IgD-negative memory B cell (primary cell): ENCODE measurements at regions not wholly inside any gene's neighbourhood (a gene's known extent, or its start where the extent isn't known, plus 50 kb on each side); places are given as distances from the start of the nearest gene placed in this dataset.

Source experiments
- H3K27ac Mint-ChIP-seq, 3 donors: one replicate each; pipeline ENCODE4 v1.8.0; 2020 to 2022; ENCODE audit warnings: mild to moderate bottlenecking in 3 of 3, mixed read lengths in 3 of 3, moderate library complexity in 1 of 3
- H3K27me3 Mint-ChIP-seq: one replicate; pipeline ENCODE4 v1.8.0; 2021; ENCODE audit warnings: mixed read lengths
- H3K36me3 Mint-ChIP-seq: one replicate; pipeline ENCODE4 v1.8.0; 2020; ENCODE audit warnings: mild to moderate bottlenecking, mixed read lengths
- H3K4me1 Mint-ChIP-seq, 3 donors: one replicate each; pipeline ENCODE4 v1.8.0; 2020 to 2022; ENCODE audit warnings: mixed read lengths in 3 of 3, mild to moderate bottlenecking in 1 of 3
- H3K4me3 Mint-ChIP-seq, 4 donors: one replicate each; pipeline ENCODE4 v1.8.0; 2020 to 2022; ENCODE audit warnings: mild to moderate bottlenecking in 4 of 4, mixed read lengths in 4 of 4, moderate library complexity in 3 of 4
- H3K9me3 Mint-ChIP-seq, 3 donors: one replicate each; pipeline ENCODE4 v1.8.0; 2020 to 2021; ENCODE audit warnings: mixed read lengths in 3 of 3, mild to moderate bottlenecking in 1 of 3

DNA sequence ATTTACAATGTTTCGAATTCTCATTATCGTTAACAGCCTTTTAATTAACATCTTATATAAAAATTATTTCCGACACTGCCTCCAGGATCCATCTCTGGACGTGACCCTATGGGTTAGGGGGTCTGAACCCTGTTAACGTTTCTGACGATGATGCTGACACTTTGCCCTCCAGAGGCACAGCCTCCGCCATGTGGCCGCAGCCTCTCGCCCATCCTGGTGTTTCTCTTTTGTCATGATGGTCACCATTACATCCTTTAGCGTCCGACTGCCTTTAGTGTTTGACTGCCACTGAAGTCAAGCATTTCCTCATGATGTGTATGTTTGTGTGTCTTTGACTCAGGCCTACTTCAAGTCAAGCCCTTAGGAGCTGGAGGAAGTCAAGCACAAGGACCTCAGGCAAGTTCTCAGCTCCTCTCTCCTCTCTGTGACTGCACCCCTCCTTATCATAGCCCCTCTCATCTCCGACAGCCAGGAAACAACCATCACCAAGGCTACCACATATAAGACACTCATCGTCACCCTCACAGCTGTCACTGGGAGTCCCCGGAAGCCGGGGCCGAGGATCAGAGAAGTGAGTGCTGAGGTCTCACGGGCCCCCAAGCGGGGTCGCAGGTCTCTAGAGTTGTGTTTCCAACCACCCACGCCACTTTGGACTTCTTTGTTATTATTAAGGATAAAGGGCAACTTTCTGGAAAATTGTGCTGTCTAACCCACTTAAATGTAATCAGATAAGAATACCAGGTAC lies 96.1 kb upstream of the PPP2R2D start:
- peaks cover 0 to 1% (median 0%) of the 10 kb centered on the region in 3 donors for H3K4me1 Mint-ChIP-seq
- peaks cover 3 to 9% (median 5%) of the 10 kb centered on the region in 3 donors for H3K9me3 Mint-ChIP-seq
- H3K27ac Mint-ChIP-seq = no peak overlapping the region
- no peak overlapping the region for H3K4me3 Mint-ChIP-seq
- H3K27me3 Mint-ChIP-seq = peaks cover 2% of the 10 kb centered on the region
- H3K36me3 Mint-ChIP-seq = peaks cover 3% of the 10 kb centered on the region

DNA sequence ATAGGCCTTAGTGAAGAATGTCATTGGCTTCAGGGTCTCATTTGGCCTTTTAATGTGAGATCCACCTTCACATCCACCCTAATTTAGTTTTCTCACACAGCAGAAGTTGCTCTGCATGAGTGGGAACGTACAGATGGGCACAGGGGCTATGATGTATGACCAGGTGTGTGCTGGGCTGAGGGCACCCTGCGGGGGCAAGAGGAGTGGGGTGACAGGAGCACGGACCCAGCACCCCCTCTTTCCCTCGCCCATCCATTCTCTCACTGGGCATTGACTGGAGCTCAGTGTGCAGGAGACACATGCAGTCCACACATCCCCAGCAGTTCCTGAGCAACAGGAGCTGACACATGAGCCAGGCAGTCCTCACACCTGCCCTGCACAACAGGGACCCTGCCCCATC lies 95.1 kb upstream of the PPP2R2D start:
- Mint-ChIP-seq H3K27me3 (peaks cover 2% of the 10 kb centered on the region), H3K9me3 (peaks cover 0 to 3% (median 0%) of the 10 kb centered on the region in 3 donors), H3K4me1 (peaks cover 0 to 1% (median 0%) of the 10 kb centered on the region in 3 donors), H3K27ac (no peak overlapping the region), H3K36me3 (no peaks in the 10 kb centered on the region), H3K4me3 (no peak overlapping the region)

DNA sequence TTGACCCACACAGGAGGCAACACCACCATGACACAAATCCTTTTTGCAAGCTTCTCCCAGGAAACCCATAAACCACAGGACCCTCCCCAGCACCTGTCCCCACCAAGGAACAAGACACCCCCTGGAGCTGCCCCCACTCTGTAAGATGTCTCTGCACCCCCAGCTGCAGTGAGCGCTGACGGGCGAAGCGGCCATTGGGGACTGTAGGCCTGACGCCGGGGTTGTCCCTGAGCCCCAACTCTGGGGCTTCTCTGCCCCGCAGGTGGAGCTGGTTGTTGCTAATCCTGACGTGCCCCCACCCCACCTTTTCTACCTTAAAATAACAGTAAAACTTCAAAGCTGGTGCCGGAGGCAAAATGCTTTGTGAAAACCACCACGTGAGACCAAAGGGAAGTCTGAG lies 94.7 kb upstream of the PPP2R2D start:
- Mint-ChIP-seq H3K4me1 (peaks cover 0 to 1% (median 0%) of the 10 kb centered on the region in 3 donors), H3K9me3 (no peaks in the 10 kb centered on the region), H3K27ac (no peak overlapping the region), H3K4me3 (no peak overlapping the region), H3K27me3 (peaks cover 2% of the 10 kb centered on the region), H3K36me3 (no peaks in the 10 kb centered on the region)

DNA sequence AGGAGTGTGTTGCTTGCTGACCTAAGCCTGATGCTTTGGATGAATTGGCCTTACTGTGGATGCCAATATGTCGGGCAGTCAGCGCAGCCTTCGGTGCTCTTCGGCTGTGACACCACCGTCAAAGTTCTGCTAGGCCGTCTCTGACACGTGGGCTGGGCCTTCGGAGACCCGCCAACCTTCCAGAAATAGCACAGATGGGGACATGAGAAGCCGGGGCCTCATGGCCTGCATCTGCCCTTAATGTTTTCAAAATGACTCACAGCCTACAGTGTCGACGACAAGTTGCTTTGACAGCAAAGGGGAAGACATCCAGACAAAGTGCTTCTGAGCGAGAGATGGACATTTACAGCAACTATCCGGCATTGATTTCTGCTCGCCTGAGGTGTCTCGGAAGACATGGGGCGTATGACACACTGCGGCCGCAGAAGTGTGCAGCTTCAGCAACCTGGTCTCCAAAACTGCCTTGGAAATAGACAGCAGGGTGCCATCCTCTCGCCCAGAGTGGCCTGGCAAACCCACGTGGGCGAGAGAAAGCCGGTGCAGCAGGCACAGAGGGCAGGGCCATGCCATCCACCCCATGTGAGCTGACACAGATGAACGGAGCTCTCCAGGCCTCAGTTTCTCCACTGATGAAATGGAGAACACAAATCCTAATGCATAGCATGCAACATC lies 94.0 kb upstream of the PPP2R2D start:
- Mint-ChIP-seq H3K27me3 (peaks cover 2% of the 10 kb centered on the region), H3K4me1 (peaks cover 0 to 1% (median 0%) of the 10 kb centered on the region in 3 donors), H3K27ac (no peak overlapping the region), H3K36me3 (no peaks in the 10 kb centered on the region), H3K4me3 (no peak overlapping the region), H3K9me3 (no peaks in the 10 kb centered on the region)

DNA sequence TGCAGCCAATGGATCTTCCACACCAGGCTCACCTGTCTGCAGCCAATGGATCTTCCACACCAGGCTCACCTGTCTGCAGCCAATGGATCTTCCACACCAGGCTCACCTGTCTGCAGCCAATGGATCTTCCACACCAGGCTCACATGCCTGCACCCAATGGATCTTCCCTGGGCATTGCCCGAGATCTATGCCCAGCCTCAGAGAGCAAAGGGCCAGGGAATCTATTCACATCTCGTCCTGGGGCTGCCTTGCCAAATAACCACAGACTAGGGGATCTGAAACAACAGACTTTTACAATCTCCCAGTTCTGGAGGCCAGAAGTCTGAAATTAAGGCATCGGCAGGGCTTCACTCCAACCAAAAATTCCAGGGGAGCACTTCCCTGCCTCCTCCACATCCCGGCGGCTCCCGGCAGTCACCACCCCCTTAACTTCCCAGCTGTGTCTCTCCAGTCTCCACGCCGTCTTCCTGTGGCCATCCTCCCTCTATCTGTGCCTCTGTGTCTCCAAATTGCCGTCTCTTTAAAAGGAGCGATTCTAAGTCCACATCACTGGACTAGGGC lies 92.4 kb upstream of the PPP2R2D start:
- peaks cover 2% of the 10 kb centered on the region for H3K27me3 Mint-ChIP-seq

GRCh38 chr10:131810036-131810804 lies 90.6 kb upstream of the PPP2R2D start:
- Mint-ChIP-seq H3K9me3 (no peaks in the 10 kb centered on the region), H3K27me3 (peaks cover 2% of the 10 kb centered on the region), H3K36me3 (no peaks in the 10 kb centered on the region), H3K4me1 (peaks cover 0 to 1% (median 0%) of the 10 kb centered on the region in 3 donors), H3K4me3 (no peak overlapping the region), H3K27ac (no peak overlapping the region)

More for the DNA sequence above, 92.4 kb upstream of the PPP2R2D start:
- no peaks in the 10 kb centered on the region for H3K36me3 Mint-ChIP-seq
- no peak overlapping the region for H3K27ac Mint-ChIP-seq
- peaks cover 0 to 1% (median 0%) of the 10 kb centered on the region in 3 donors for H3K4me1 Mint-ChIP-seq
- no peaks in the 10 kb centered on the region for H3K9me3 Mint-ChIP-seq
- H3K4me3 Mint-ChIP-seq = no peak overlapping the region

GRCh38 chr10:131810805-131811629 lies 89.8 kb upstream of the PPP2R2D start:
- Mint-ChIP-seq H3K27me3 (peaks cover 2% of the 10 kb centered on the region), H3K4me3 (no peak overlapping the region), H3K4me1 (peaks cover 0 to 1% (median 0%) of the 10 kb centered on the region in 3 donors), H3K9me3 (no peaks in the 10 kb centered on the region), H3K36me3 (no peaks in the 10 kb centered on the region), H3K27ac (no peak overlapping the region)

GRCh38 chr10:131811630-131812403 lies 89.0 kb upstream of the PPP2R2D start:
- peaks cover 2% of the 10 kb centered on the region for H3K27me3 Mint-ChIP-seq
- no peak overlapping the region for H3K4me3 Mint-ChIP-seq
- H3K36me3 Mint-ChIP-seq = no peaks in the 10 kb centered on the region
- H3K9me3 Mint-ChIP-seq = no peaks in the 10 kb centered on the region
- H3K4me1 Mint-ChIP-seq = no peaks in the 10 kb centered on the region
- H3K27ac Mint-ChIP-seq = no peak overlapping the region

GRCh38 chr10:131812736-131813604 lies 87.8 kb upstream of the PPP2R2D start:
- Mint-ChIP-seq H3K4me1 (no peaks in the 10 kb centered on the region), H3K9me3 (no peaks in the 10 kb centered on the region), H3K27me3 (peaks cover 2% of the 10 kb centered on the region)

GRCh38 chr10:131814567-131815265 lies 86.1 kb upstream of the PPP2R2D start:
- Mint-ChIP-seq H3K36me3 (no peaks in the 10 kb centered on the region), H3K27ac (no peak overlapping the region), H3K4me1 (no peaks in the 10 kb centered on the region), H3K4me3 (no peak overlapping the region), H3K9me3 (no peaks in the 10 kb centered on the region), H3K27me3 (no peaks in the 10 kb centered on the region)

More at GRCh38 chr10:131812736-131813604, 87.8 kb upstream of the PPP2R2D start:
- no peaks in the 10 kb centered on the region for H3K36me3 Mint-ChIP-seq
- H3K27ac Mint-ChIP-seq = no peak overlapping the region
- H3K4me3 Mint-ChIP-seq = no peak overlapping the region

GRCh38 chr10:131815266-131816156 lies 85.3 kb upstream of the PPP2R2D start:
- no peaks in the 10 kb centered on the region for H3K4me1 Mint-ChIP-seq
- no peaks in the 10 kb centered on the region for H3K27me3 Mint-ChIP-seq
- no peak overlapping the region for H3K27ac Mint-ChIP-seq
- no peaks in the 10 kb centered on the region for H3K36me3 Mint-ChIP-seq
- no peak overlapping the region for H3K4me3 Mint-ChIP-seq
- no peaks in the 10 kb centered on the region for H3K9me3 Mint-ChIP-seq
